ENCODE measurements at regions not wholly inside any gene's neighbourhood (a gene's known extent, or its start where the extent isn't known, plus 50 kb on each side); places are given as distances from the start of the nearest gene placed in this dataset.

- TF ChIP-seq, protein P1, sequence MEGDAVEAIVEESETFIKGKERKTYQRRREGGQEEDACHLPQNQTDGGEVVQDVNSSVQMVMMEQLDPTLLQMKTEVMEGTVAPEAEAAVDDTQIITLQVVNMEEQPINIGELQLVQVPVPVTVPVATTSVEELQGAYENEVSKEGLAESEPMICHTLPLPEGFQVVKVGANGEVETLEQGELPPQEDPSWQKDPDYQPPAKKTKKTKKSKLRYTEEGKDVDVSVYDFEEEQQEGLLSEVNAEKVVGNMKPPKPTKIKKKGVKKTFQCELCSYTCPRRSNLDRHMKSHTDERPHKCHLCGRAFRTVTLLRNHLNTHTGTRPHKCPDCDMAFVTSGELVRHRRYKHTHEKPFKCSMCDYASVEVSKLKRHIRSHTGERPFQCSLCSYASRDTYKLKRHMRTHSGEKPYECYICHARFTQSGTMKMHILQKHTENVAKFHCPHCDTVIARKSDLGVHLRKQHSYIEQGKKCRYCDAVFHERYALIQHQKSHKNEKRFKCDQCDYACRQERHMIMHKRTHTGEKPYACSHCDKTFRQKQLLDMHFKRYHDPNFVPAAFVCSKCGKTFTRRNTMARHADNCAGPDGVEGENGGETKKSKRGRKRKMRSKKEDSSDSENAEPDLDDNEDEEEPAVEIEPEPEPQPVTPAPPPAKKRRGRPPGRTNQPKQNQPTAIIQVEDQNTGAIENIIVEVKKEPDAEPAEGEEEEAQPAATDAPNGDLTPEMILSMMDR (IDR thresholded peaks at IDR 0.05; ENCODE audit: insufficient read depth, low read length): no peak
- TF ChIP-seq GABPA (IDR thresholded peaks at IDR 0.05; ENCODE audit: low read depth): no peak
- no peak for TF ChIP-seq REST (IDR thresholded peaks at IDR 0.05; ENCODE audit: insufficient replicate concordance, low read depth)
- TF ChIP-seq POLR2AphosphoS5 (IDR thresholded peaks at IDR 0.05; ENCODE audit: low read depth): no peak
These were observed 126.5 kb upstream of the ROPN1 start for GRCh38 chr3:124118397-124118796.
